Peyer's patch (tissue), 4 donors: ENCODE measurements at regions not wholly inside any gene's neighbourhood (a gene's known extent, or its start where the extent isn't known, plus 50 kb on each side); places are given as distances from the start of the nearest gene placed in this dataset.

Experiments used
- DNase-seq, 3 donors: peaks; one replicate each; pipeline ENCODE4 v3.0.0-alpha.2; 2017 to 2019
- H3K27ac ChIP-seq, 4 donors: fragments of 200-600 bp; sonication (generic); one replicate each; pipeline ENCODE4 v1.5.1; 2016 to 2019
- H3K27me3 ChIP-seq, 2 donors: fragments of 200-600 bp; sonication (generic); one replicate each; pipeline ENCODE4 v1.5.1; 2019
- H3K36me3 ChIP-seq, 3 donors: fragments of 200-600 bp; sonication (generic); one replicate each; pipeline ENCODE4 v1.5.1; 2016 to 2019
- H3K4me1 ChIP-seq, 4 donors: fragments of 200-600 bp; sonication (generic); one replicate each; pipeline ENCODE4 v1.5.1; 2016 to 2019
- H3K4me3 ChIP-seq, 4 donors: fragments of 200-600 bp; sonication (generic); 1 replicate in 3 of 4; 2 replicates in 1 of 4; pipeline ENCODE4 v1.5.1; 2016 to 2019; ENCODE audit warnings: mild to moderate bottlenecking in 1 of 4
- H3K9me3 ChIP-seq, 4 donors: fragments of 200-600 bp; sonication (generic); one replicate each; pipeline ENCODE4 v1.5.1; 2016 to 2019; ENCODE audit warnings: mild to moderate bottlenecking in 1 of 4
- POLR2A ChIP-seq, 2 donors: fragments of 450-650 bp; IDR thresholded peaks; one replicate each; pipeline ENCODE4 v1.5.1; 2017; ENCODE audit warnings: antibody characterized with exemption in 2 of 2, mild to moderate bottlenecking in 2 of 2, moderate library complexity in 2 of 2
- TF ChIP-seq, protein P1 (sequence below), 6 experiments: fragments of 450-650 bp in 4 of 6; fragments of 200-600 bp in 2 of 6; sonication (generic) in 1 of 6; IDR thresholded peaks; one replicate each; pipeline ENCODE4 v1.5.1; 2017 to 2019; ENCODE audit warnings: antibody characterized with exemption in 6 of 6, mild to moderate bottlenecking in 3 of 6, moderate library complexity in 1 of 6

DNA sequence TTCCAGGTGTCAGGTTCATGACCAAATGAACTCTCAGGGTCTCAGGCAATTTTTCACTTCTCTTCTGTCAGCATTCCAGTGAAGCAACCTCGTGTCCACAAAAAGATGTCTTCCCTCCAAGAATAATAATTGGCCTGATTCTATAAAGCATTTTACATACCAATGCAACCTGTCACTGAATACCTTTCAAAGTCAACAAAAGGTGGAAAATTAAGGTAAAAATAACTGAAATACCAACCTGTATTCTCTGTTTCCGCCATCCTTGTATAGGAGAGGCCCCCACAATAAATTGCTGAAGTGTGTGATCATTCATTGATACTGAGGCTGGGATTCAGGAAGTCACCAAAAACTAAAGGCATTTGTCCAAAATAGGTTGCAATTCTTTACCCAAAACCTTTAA is 77.4 kb upstream of the TMEM45B start:
- H3K4me1 ChIP-seq = no peaks in the 10 kb centered on the region
- H3K27ac ChIP-seq = no peak overlapping the region
- H3K36me3 ChIP-seq = no peaks in the 10 kb centered on the region
- H3K9me3 ChIP-seq = no peaks in the 10 kb centered on the region
- no peaks in the 10 kb centered on the region for H3K27me3 ChIP-seq
- no peak for DNase-seq
- no peak for TF ChIP-seq POLR2A (IDR thresholded peaks at IDR 0.05)
- TF ChIP-seq, protein P1, sequence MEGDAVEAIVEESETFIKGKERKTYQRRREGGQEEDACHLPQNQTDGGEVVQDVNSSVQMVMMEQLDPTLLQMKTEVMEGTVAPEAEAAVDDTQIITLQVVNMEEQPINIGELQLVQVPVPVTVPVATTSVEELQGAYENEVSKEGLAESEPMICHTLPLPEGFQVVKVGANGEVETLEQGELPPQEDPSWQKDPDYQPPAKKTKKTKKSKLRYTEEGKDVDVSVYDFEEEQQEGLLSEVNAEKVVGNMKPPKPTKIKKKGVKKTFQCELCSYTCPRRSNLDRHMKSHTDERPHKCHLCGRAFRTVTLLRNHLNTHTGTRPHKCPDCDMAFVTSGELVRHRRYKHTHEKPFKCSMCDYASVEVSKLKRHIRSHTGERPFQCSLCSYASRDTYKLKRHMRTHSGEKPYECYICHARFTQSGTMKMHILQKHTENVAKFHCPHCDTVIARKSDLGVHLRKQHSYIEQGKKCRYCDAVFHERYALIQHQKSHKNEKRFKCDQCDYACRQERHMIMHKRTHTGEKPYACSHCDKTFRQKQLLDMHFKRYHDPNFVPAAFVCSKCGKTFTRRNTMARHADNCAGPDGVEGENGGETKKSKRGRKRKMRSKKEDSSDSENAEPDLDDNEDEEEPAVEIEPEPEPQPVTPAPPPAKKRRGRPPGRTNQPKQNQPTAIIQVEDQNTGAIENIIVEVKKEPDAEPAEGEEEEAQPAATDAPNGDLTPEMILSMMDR (IDR thresholded peaks at IDR 0.05) = no peak
- H3K4me3 ChIP-seq = no peak overlapping the region

DNA sequence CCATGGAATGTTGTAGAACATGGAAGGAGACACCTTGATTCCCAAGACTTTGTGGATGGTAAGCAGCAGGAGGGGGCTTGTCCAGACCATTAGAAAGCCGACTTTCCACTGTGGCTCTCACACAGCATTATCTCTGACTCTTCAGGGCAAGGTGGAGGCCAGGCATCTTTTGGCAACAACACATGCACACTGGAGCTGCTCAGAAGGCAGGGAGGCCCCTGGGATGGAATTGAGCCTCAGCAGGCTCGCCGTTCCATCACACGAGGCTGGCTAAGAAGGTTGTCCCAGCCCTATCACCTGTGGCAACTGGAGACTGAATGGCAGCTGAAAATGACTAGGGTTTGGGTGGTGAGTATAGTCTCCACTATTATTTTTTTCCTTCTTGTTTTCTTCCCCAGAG is 76.3 kb upstream of the TMEM45B start:
- Histone ChIP-seq H3K4me3 (no peak overlapping the region), H3K4me1 (no peaks in the 10 kb centered on the region), H3K27ac (no peak overlapping the region), H3K9me3 (no peaks in the 10 kb centered on the region), H3K36me3 (no peaks in the 10 kb centered on the region), H3K27me3 (no peaks in the 10 kb centered on the region)
- no peak for TF ChIP-seq POLR2A (IDR thresholded peaks at IDR 0.05)
- TF ChIP-seq, protein P1 (IDR thresholded peaks at IDR 0.05) = no peak
- no peak for DNase-seq

DNA sequence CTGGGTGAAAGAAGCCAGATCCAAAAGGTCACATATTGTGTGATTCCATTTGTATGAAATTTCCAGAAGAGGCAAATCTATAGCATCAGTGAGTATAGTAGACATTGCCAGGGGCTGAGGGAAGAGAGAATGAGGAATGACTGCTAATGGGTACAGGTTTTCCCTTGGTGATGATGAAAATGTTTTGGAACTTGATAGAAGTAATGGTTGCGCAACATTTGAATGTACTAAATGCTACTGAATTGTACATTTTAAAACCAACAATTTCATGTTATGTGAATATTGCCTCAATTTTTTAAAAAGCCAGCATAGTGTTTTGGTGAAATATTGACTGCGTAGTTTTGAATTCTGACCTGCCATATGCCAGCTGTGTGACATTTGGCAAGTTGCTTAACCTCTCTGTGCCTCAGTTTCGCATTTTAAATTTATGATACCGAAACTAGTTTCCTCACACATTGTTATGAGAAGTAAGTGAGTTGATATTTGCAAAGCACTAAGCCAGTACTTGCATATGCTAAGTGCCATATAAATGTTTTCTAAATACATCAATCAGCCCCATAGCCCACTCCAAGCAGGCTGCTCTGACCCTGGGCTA is 75.4 kb upstream of the TMEM45B start:
- DNase-seq = no peak
- TF ChIP-seq, protein P1 (IDR thresholded peaks at IDR 0.05) = no peak
- TF ChIP-seq POLR2A (IDR thresholded peaks at IDR 0.05) = no peak
- H3K36me3 ChIP-seq = no peaks in the 10 kb centered on the region
- H3K27ac ChIP-seq = no peak overlapping the region
- H3K4me3 ChIP-seq = no peak overlapping the region
- H3K4me1 ChIP-seq = no peaks in the 10 kb centered on the region
- H3K9me3 ChIP-seq = no peaks in the 10 kb centered on the region
- no peaks in the 10 kb centered on the region for H3K27me3 ChIP-seq

DNA sequence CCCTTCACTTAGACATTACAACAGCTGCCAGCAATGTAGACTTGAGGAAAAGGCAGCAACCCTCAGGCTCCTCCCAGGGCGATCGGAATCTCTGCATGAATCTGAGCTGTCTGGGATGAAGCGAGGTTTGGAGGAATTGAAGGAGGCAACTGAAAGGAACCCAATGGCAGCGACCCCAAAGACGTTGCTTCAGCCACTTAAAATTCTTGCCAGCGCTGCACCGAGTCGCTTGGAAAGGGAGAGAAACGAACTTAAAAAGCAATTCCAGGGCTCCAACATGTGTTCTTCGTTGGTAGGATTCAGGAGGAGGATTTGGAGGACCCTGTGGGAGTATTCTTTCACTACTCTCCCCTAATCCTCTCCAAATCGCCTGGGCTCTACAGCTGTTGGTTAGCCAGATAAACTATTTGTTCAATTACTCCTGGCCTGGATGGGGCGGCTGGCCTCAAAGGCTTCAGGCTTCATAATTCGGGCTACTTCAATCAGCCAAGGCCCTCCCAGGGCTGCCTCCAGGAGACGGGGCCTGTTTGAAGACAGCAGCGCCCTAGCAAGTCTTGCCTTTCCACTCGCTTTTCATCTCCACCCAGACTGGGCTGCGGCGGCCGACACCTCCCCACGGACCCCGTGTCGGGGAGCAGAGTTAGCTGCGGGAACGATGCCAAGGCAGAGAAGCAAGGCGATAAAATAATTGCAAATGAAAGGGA is 72.4 kb upstream of the TMEM45B start:
- H3K36me3 ChIP-seq = no peaks in the 10 kb centered on the region
- no peaks in the 10 kb centered on the region for H3K27me3 ChIP-seq
- H3K4me1 ChIP-seq = no peaks in the 10 kb centered on the region
- H3K27ac ChIP-seq = no peak overlapping the region
- no peak overlapping the region for H3K4me3 ChIP-seq
- no peaks in the 10 kb centered on the region for H3K9me3 ChIP-seq
- TF ChIP-seq POLR2A (IDR thresholded peaks at IDR 0.05) = no peak
- DNase-seq = no peak

DNA sequence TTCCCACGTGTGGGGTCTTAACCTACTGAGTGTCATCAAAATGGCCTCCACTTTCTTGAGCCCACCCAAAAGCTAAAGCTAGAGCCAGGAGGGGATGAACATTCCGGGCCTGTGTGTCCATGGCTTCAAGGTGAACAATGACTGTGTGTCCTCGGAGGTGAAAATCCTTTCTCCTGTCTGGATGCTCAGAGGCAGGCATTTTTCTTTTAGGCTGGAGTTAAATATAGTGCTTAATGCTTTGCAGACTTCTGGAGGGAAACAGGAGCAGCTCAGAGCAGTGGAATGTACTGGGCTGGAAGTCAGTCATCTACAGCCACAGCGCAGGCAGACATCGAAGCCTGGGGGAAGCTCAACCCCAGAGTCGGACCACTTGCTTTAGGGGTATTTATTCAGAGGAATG is 68.6 kb upstream of the TMEM45B start:
- H3K27ac ChIP-seq = no peak overlapping the region
- H3K27me3 ChIP-seq = no peaks in the 10 kb centered on the region
- H3K4me3 ChIP-seq = no peak overlapping the region
- H3K9me3 ChIP-seq = no peaks in the 10 kb centered on the region
- no peaks in the 10 kb centered on the region for H3K36me3 ChIP-seq
- H3K4me1 ChIP-seq = peaks cover 0 to 5% (median 2%) of the 10 kb centered on the region in 4 donors
- no peak for TF ChIP-seq POLR2A (IDR thresholded peaks at IDR 0.05)
- TF ChIP-seq, protein P1 (IDR thresholded peaks at IDR 0.05) = no peak
- no peak for DNase-seq

DNA sequence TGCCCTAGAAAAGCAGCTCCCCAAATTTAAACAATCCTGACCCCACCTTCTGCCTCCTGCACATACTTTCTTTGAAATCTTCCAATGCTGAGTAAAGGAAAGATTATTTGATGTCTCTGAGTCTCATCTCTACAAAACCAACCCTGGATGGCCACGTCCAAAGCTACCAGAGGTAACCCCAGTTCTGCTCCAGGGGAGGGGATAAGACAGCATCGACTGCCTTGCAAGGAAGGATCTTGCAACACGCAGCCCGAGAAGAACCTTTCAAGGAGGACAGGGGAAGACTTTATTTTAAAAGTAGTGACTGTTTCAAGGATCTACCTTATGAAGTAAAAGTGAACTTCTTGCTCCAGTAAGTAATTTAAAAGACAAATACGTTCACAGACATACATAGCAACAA is 66.5 kb upstream of the TMEM45B start:
- Histone ChIP-seq H3K4me3 (no peak overlapping the region), H3K9me3 (no peaks in the 10 kb centered on the region), H3K36me3 (no peaks in the 10 kb centered on the region), H3K27ac (no peak overlapping the region), H3K4me1 (peaks cover 0 to 5% (median 2%) of the 10 kb centered on the region in 4 donors), H3K27me3 (no peaks in the 10 kb centered on the region)
- no peak for DNase-seq
- TF ChIP-seq, protein P1 (IDR thresholded peaks at IDR 0.05) = no peak
- no peak for TF ChIP-seq POLR2A (IDR thresholded peaks at IDR 0.05)
